DMS53 (cell line): ENCODE measurements at regions not wholly inside any gene's neighbourhood (a gene's known extent, or its start where the extent isn't known, plus 50 kb on each side); places are given as distances from the start of the nearest gene placed in this dataset.
A peak's percentile ranks its signal among the peaks of the same experiment; 100 is the strongest.
"Not testable (repeated sequence)": the region's sequence is repeated elsewhere in the genome, so short reads cannot be mapped to it uniquely, and the experiment has no call there.

ENCODE experiments used
- DNase-seq: peaks from one replicate; lab custom pipeline; 2025; lab: John Stamatoyannopoulos, UW

DNA sequence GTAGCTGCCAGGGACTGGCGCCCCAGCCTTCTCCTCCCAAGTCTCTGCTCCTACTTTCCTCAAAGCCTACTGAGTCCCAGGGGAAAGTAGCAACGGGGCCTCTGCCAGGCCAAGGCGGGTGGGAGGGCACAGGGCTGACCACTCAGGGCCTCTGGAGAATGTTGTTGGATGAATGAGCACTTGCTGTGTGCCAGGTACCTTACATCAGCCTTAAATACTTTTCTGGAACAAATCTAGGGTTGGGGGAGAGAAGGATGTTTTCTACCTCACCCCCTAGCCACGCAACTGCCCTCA lies 119.3 kb upstream of the ZBTB40 start:
- no peak for DNase-seq

DNA sequence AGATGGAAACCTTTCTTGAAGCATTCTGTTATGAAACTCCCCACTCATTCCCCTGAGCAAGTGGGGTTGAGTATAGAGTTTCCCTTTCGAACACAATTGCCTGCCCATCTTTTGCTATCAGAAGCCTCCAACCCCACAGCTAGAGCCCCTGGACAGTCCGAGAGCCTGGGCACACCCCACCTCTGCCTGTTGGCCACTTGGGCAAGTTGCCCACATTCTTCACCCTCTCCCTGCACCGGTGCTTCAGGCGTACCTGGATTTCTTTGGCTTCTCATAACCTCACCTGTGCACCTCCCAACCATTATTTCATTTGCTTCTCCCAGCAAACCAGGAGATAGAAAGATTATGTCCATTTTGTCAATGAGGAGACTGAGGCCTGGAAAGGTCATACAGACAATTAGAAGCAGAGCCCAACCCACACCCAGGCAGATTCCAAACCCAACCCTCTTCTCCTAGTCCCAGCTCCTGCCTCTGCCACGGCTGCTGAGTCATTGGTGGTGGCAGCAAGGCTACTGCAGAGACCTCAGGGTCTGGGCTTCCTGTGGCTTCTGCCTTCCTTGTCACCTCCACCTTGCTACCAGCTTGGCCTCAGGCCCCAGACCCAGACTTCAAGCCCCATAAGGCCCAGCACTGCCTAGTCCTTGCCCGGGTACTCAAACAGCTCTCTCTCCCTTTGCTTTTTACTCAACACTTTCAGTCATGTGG lies 118.7 kb upstream of the ZBTB40 start:
- DNase-seq, result peak; percentile 64

DNA sequence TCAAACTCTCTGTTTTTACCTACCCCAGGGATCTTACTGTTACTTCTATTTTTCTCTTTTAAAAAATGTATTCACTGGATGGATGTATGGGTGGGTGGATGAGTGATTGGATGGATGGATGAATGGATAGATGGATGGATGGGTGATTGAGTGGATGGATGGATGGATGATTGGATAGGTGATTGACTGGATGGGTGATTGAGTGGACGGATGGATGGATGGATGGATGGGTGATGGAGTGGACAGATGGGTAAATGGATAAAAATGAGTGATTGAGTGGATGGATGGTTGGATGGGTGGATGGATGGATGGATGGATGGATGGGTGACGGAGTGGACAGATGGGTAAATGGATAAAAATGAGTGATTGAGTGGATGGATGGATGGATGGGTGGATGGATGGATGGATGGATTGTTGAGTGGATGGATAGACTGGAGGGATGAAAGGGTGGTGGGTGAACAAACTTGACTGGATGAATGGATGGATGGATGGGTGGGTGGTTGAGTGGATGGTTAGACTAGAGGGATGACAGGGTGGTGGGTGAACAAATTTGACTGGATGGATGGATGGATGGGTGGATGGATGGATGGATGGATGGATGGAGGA lies 118.0 kb upstream of the ZBTB40 start:
- no peak for DNase-seq

DNA sequence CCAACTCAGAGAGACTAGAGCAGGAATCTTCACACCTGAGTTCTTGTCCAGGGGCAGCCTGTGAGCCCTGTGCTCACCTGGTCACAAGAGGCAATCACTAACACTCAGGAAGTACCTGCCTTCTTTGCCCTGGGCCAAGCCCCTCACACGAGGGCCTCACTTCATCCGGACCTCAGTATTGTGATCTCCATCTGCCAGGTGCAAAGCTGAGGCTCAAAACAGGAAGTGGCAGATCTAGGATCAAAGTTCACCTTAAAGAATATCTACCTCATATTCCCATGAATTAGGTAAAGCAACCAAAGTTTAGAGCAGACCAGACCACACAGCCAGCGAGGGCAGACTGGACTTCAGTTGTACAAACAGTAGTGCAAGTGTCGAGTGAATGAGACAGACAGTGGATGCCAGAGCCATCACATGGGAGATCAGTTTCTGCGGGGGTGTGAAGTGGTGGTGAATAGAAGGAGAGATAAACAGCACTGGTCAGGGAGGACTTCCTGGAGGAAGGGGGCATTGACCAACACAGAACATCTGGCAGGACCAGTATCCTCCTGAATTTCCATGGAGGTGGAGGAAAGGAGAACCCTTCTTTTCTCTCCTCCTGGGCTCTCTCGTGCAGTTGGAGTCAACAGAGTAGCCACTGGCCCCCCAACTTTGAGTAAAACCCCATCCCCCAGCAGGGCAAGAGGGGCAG lies 116.6 kb upstream of the ZBTB40 start:
- peak; percentile 94 for DNase-seq

GRCh38 chr1:22336274-22336673 lies 115.4 kb upstream of the ZBTB40 start:
- DNase-seq, result not testable (repeated sequence)

GRCh38 chr1:22336696-22337545 lies 114.7 kb upstream of the ZBTB40 start:
- DNase-seq, result not testable (repeated sequence)

DNA sequence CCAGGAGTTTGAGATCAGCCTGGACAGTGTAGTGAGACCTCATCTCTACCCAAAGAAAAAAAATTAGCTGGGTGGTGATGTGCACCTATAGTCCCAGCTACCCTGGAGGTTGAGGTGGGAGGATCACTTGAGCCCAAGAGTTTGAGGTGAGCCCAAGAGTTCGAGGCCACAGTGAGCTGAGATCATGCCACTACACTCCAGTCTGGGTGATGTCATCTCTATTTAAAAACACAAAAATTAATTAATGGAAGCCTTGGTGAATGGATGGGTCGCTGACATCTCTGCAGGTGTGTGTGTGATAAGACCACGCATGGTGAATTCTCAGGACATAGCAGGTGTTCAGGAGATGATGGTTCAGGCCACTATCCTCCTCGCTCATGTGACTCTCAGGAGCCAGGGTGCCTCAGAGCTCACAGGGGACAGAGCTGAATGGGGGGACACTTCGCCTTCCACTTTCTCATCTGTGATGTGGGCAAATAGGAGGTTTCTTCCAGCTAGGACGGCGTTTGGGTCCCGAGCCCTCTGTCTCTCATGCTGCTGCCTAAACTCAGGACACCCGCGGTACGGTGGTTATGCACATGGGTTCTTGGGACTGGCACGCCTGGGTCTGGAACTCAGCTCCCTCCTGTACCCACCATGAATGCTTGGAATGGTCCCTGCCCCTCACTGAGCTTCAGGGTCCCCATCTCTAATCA lies 113.4 kb upstream of the ZBTB40 start:
- no peak for DNase-seq

GRCh38 chr1:22339237-22339636 lies 112.4 kb upstream of the ZBTB40 start:
- DNase-seq, result no peak

GRCh38 chr1:22340066-22340465 lies 111.6 kb upstream of the ZBTB40 start:
- DNase-seq, result no peak

DNA sequence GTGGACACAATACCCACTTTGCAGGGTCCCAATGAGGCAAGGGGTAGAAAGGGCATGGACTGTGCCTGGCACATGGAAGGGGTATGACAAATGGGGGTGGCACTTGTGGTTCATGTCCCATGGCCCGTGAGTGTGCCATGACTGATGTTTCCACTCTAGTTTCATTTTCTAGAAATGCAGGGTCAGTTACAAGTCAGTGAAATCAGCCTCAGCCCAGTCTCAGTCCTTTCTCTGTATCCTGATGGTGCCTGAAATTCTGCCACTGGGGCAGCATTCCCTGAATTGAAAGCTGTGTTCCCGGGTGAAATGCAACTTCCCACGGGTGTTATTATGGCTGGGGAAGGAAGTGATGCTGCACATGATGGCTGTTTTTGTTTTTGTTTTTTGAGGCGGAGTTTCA lies 110.8 kb upstream of the ZBTB40 start:
- no peak for DNase-seq

DNA sequence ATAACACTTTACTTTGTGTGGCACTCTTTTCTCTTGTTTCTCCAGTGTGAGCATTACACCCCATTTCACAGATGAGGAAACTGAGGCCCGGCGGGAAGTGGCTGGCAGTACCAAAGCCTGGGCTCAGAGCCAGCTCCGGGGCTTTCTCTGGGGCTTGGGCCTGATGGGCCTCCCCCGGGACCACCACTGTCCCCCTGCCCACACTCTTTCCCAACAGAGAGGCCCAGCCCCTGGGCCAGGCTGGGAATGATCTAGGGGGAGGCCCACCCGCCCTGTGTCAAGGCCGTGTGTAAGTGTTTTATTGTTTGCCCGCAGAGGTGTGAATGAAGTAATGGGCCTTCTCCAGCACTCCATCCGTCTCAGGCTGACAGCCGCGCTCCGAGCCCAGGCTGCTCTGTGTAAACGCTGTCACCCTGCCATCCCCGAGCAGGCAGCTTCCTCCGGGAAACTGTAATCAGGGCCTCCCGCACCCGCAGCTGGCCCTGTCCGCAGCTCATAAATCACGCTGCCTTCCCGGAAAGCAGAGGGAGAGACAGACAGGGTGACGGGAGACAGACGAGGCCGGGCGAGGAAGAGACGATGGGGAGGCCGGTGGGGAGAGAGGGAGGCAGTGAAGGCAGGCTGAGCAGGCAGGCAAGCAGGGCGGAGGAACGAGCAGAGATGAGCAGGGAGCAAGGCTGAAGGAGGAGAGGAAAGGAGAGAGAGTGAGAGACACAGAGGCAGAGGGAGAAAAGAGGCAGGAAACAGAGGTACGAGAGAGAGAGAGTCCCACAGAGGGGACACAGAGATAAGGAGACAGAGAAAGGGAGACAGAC lies 109.7 kb upstream of the ZBTB40 start:
- DNase-seq, result peak; percentile 95

GRCh38 chr1:22342734-22343191 lies 108.9 kb upstream of the ZBTB40 start:
- peak; percentile 38 for DNase-seq

GRCh38 chr1:22343456-22344328 lies 108.0 kb upstream of the ZBTB40 start:
- DNase-seq, result no peak

DNA sequence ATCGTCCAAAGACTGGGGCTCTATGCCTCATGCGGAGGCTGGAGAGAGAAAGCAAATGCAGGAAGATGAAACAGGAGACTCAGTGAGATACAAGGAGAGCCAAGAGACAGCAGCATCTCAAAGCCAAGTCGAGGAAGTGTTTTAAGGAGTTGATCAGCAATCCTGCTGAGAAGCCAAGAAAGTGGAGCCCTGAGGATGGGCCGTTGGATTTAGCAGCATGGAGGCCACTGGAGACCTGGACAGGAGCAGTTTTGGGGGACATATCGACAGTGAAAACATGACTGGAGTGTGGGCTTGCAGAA lies 107.4 kb upstream of the ZBTB40 start:
- DNase-seq, result no peak

- DNase-seq, result no peak
These were observed 106.6 kb upstream of the ZBTB40 start for GRCh38 chr1:22344851-22345560.

GRCh38 chr1:22347854-22348760 lies 103.5 kb upstream of the ZBTB40 start:
- DNase-seq, result peak; percentile 94

GRCh38 chr1:22349362-22350043 lies 102.1 kb upstream of the ZBTB40 start:
- peak; percentile 39 for DNase-seq
